K562 (cell line): ENCODE measurements at regions not wholly inside any gene's neighbourhood (a gene's known extent, or its start where the extent isn't known, plus 50 kb on each side); places are given as distances from the start of the nearest gene placed in this dataset.
A peak's percentile ranks its signal among the peaks of the same experiment; 100 is the strongest.

Experiments
- ATAC-seq: fragments of 200-7000 bp; cut with Tn5 transposase; 3 replicates; pipeline ENCODE4 v1.9.1; 2020; ENCODE audit warnings: moderate library complexity
- BruUV-seq: library from RNA; stranded (reverse); fragments of 400-500 nt; replicated peaks from 2 replicates; lab custom pipeline; 2021; lab: Mats Ljungman, UMichigan
- CTCF ChIA-PET: fragments of 300-600 bp; formaldehyde crosslinking; extraction: SDS; loops from one replicate; lab custom pipeline; 2021; ENCODE audit warnings: low intra/inter-chr PET ratio; lab: Yijun Ruan, JAX
- POLR2A ChIA-PET: fragments of 300-600, 350-650 bp; sonication (Branson Sonifier 250); formaldehyde crosslinking; extraction: SDS; loops from one replicate; lab custom pipeline; 2021; ENCODE audit warnings: antibody characterized with exemption, inconsistent platforms; lab: Yijun Ruan, JAX
- DNase-seq, 4 experiments: peaks; one replicate each; pipeline versions ENCODE4 v3.0.0 to v3.0.0-alpha.2; 2011 to 2018; ENCODE audit warnings: low spot score in 3 of 4, mixed read lengths in 3 of 4; ENCODE audit errors: extremely low read depth in 1 of 4
- FAIRE-seq: peaks from 2 replicates; lab custom pipeline; 2011; peaks lifted over from hg19 to GRCh38; lab: Jason Lieb, UNC
- H2AFZ ChIP-seq: 2 replicates; pipeline ENCODE4 v1.6.0; 2011; ENCODE audit warnings: low read depth, low read length, control low read depth, inconsistent platforms
- H3K27ac ChIP-seq: fragments of 200-600 bp; 3 replicates; pipeline ENCODE4 v1.8.0; 2011; ENCODE audit warnings: low read depth, mild to moderate bottlenecking, control low read depth, inconsistent platforms, low read length, moderate library complexity, mixed read lengths; ENCODE audit errors: extremely low read depth
- H3K27me3 ChIP-seq, 2 experiments: fragments of 300-600 bp in 1 of 2; 2 replicates in 1 of 2; 3 replicates in 1 of 2; pipeline versions ENCODE4 v1.6.0 to v1.8.0; 2011; ENCODE audit warnings: inconsistent platforms in 2 of 2, low read length in 2 of 2, mild to moderate bottlenecking in 1 of 2, mixed read lengths in 1 of 2, moderate library complexity in 1 of 2; ENCODE audit not compliant: control insufficient read depth in 2 of 2, insufficient read depth in 2 of 2
- H3K36me3 ChIP-seq: fragments of 300-600 bp; 3 replicates; pipeline ENCODE4 v1.8.0; 2011; ENCODE audit warnings: mild to moderate bottlenecking, low read length, inconsistent platforms; ENCODE audit not compliant: control insufficient read depth, insufficient read depth
- H3K4me1 ChIP-seq, 2 experiments: fragments of 200-600 bp in 1 of 2; replicated peaks in 1 of 2; 2 replicates in 1 of 2; 3 replicates in 1 of 2; pipeline versions ENCODE4 v1.5.1 to v1.8.0; 2011; ENCODE audit warnings: inconsistent platforms in 2 of 2, low read length in 2 of 2, mild to moderate bottlenecking in 1 of 2, mixed read lengths in 1 of 2, moderate library complexity in 1 of 2; ENCODE audit not compliant: control insufficient read depth in 2 of 2, insufficient read depth in 2 of 2
- H3K4me2 ChIP-seq: 2 replicates; pipeline ENCODE4 v1.6.1; 2011; ENCODE audit warnings: low read length, control low read depth, inconsistent platforms, mixed read lengths; ENCODE audit not compliant: insufficient read depth
- H3K4me3 ChIP-seq: fragments of 200-600 bp; sonication (generic), shearing (Covaris generic); 2 replicates; pipeline ENCODE4 v1.5.1; 2016; ENCODE audit warnings: control low read depth, inconsistent platforms
- H3K79me2 ChIP-seq: fragments of 200-600 bp; 3 replicates; pipeline ENCODE4 v1.8.0; 2011; ENCODE audit warnings: low read length, inconsistent platforms; ENCODE audit not compliant: control insufficient read depth, insufficient read depth
- H3K9ac ChIP-seq, 2 experiments: 2 replicates each; pipeline versions ENCODE4 v1.6.0 to v1.6.1; 2011; ENCODE audit warnings: low read depth in 2 of 2, low read length in 2 of 2, control low read depth in 1 of 2, inconsistent platforms in 1 of 2, mild to moderate bottlenecking in 1 of 2, mixed read lengths in 1 of 2; ENCODE audit not compliant: insufficient read depth in 1 of 2
- H3K9me1 ChIP-seq: one replicate; pipeline ENCODE4 v1.6.0; 2011; ENCODE audit warnings: inconsistent platforms, mild to moderate bottlenecking, low read length, moderate library complexity; ENCODE audit not compliant: control insufficient read depth, insufficient read depth
- H3K9me3 ChIP-seq: replicated peaks from 2 replicates; pipeline ENCODE4 v1.5.1; 2011; ENCODE audit warnings: low read depth, low read length, inconsistent platforms; ENCODE audit not compliant: control insufficient read depth, insufficient read depth
- H4K20me1 ChIP-seq: replicated peaks from 2 replicates; pipeline ENCODE4 v1.6.1; 2011; ENCODE audit warnings: low read length, inconsistent platforms, mixed read lengths; ENCODE audit not compliant: control insufficient read depth, insufficient read depth
- BCOR ChIP-seq: fragments of 450-650 bp; IDR thresholded peaks from 2 replicates; pipeline ENCODE4 v1.6.1; 2016
- C11orf30 ChIP-seq: fragments of 450-650 bp; IDR thresholded peaks from 2 replicates; pipeline ENCODE4 v1.6.1; 2016; ENCODE audit warnings: low read depth, mild to moderate bottlenecking
- CREM ChIP-seq: IDR thresholded peaks from 2 replicates; pipeline ENCODE4 v1.6.1; 2014; ENCODE audit warnings: antibody characterized with exemption, low read depth
- GATAD2A ChIP-seq: fragments of 450-650 bp; IDR thresholded peaks from 2 replicates; pipeline ENCODE4 v1.6.1; 2017
- KLF13 ChIP-seq: fragments of 450-650 bp; IDR thresholded peaks from 2 replicates; pipeline ENCODE4 v1.6.1; 2016; ENCODE audit warnings: missing genetic modification characterization, low read depth, mild to moderate bottlenecking, missing compliant biosample characterization, moderate library complexity, borderline replicate concordance
- MAFF ChIP-seq: IDR thresholded peaks from 2 replicates; pipeline ENCODE4 v1.6.1; 2012; ENCODE audit warnings: low read length, improper control_type of control experiment
- MAFK ChIP-seq: IDR thresholded peaks from 2 replicates; pipeline ENCODE4 v1.6.1; 2011; ENCODE audit warnings: low read length, improper control_type of control experiment
- NRF1 ChIP-seq, 2 experiments: fragments of 450-650 bp; IDR thresholded peaks in 1 of 2; conservative IDR thresholded peaks in 1 of 2; 2 replicates each; pipeline ENCODE4 v1.6.1; 2014; ENCODE audit warnings: mild to moderate bottlenecking in 2 of 2
- RHOXF2B ChIP-seq: fragments of 250-450 bp; sonication (Bioruptor Pico); conservative IDR thresholded peaks from 2 replicates; pipeline ENCODE4 v1.5.1; 2021
- ZNF316 ChIP-seq: fragments of 450-650 bp; IDR thresholded peaks from 2 replicates; pipeline ENCODE4 v1.6.1; 2016
- in situ Hi-C: fragments of 300-500 bp; cut with MboI; formaldehyde crosslinking; loops from 4 replicates; pipeline ENCODE4 v1.15.0; 2018; ENCODE audit warnings: inconsistent platforms, mixed read lengths
- intact Hi-C: fragments of 100-400 bp; cut with micrococcal nuclease; formaldehyde crosslinking; loops from 2 replicates; pipeline ENCODE4 v1.14.2; 2022
- TF ChIP-seq, protein P1 (sequence below): fragments of 450-650 bp; IDR thresholded peaks from 2 replicates; pipeline ENCODE4 v1.6.1; 2016; ENCODE audit warnings: borderline replicate concordance
- TF ChIP-seq, protein P2 (sequence below): fragments of 250-450 bp; sonication (Bioruptor Pico); IDR thresholded peaks from 2 replicates; pipeline ENCODE4 v1.8.0; 2021; ENCODE audit warnings: mild to moderate bottlenecking, moderate library complexity

DNA sequence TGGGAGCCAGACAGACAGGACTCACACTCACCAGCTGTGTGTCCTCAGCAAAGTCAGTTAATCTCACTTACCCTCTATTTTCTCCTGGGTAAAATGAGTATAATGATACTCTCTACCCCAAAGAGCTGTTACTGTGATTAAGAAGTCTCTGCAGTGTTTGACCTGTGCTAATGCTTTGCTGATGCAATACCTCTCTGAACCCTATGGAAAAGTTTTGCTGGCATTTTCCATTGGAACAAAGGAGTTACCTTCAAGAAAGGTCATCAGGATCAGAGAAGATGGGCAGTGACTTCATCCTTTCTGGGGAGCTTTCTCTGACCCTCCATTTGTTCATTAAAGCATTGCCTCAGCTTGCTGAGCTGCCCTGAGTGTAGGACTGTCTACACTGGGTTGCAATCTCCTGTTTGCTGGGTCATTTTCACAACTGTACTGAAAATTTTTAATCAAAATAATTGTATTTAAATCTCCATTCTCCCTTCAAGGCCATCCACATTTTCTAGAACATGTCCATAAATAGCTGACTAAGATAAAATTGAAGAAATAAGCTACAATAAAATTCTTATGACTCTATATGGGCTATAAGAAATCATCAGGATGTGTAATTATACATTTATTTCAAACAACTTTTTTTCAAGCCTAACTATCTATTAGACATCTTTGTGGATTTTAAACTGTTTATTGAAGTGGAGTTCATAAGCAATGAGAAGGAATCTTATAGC, 272.8 kb upstream of the CPEB2 start:
- TF ChIP-seq MAFK (0 out of 2 replicates have a peak, but pooled peaks have one; percentile 19), KLF13 (tag) (no peak), NRF1 (conservative IDR thresholded peaks at IDR 0.05 in 1 of 2, IDR thresholded peaks at IDR 0.05 in 1 of 2) (no peak), MAFF (peak; percentile 30; the same call in 1 of the 2 replicates), ZNF316 (peak; percentile 59), CREM (no peak), BCOR (no peak), C11orf30 (peak; percentile 30; the same call in 1 of the 2 replicates), GATAD2A (no peak), RHOXF2B (CRISPR knock-in tag) (no peak)
- TF ChIP-seq, protein P1, sequence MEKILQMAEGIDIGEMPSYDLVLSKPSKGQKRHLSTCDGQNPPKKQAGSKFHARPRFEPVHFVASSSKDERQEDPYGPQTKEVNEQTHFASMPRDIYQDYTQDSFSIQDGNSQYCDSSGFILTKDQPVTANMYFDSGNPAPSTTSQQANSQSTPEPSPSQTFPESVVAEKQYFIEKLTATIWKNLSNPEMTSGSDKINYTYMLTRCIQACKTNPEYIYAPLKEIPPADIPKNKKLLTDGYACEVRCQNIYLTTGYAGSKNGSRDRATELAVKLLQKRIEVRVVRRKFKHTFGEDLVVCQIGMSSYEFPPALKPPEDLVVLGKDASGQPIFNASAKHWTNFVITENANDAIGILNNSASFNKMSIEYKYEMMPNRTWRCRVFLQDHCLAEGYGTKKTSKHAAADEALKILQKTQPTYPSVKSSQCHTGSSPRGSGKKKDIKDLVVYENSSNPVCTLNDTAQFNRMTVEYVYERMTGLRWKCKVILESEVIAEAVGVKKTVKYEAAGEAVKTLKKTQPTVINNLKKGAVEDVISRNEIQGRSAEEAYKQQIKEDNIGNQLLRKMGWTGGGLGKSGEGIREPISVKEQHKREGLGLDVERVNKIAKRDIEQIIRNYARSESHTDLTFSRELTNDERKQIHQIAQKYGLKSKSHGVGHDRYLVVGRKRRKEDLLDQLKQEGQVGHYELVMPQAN = no peak
- TF ChIP-seq, protein P2, sequence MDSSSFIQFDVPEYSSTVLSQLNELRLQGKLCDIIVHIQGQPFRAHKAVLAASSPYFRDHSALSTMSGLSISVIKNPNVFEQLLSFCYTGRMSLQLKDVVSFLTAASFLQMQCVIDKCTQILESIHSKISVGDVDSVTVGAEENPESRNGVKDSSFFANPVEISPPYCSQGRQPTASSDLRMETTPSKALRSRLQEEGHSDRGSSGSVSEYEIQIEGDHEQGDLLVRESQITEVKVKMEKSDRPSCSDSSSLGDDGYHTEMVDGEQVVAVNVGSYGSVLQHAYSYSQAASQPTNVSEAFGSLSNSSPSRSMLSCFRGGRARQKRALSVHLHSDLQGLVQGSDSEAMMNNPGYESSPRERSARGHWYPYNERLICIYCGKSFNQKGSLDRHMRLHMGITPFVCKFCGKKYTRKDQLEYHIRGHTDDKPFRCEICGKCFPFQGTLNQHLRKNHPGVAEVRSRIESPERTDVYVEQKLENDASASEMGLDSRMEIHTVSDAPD (CRISPR knock-in tag) = no peak
- TF ChIP-seq, all 486 proteins: peak for 4
- DNase-seq (no peak), FAIRE-seq (no peak), ATAC-seq (no peak)
- Histone ChIP-seq H3K4me3 (no peak overlapping the region), H3K79me2 (no peaks in the 10 kb centered on the region), H3K4me2 (no peak overlapping the region), H3K27me3 (no peaks in the 10 kb centered on the region), H3K9me3 (no peaks in the 10 kb centered on the region), H3K9ac (no peak overlapping the region), H3K4me1 (no peaks in the 10 kb centered on the region), H3K9me1 (no peaks in the 10 kb centered on the region), H2AFZ (no peak overlapping the region), H3K27ac (no peak overlapping the region), H4K20me1 (no peaks in the 10 kb centered on the region), H3K36me3 (no peaks in the 10 kb centered on the region)
- in situ Hi-C loops (no loop called here), intact Hi-C loops (no loop called here)
- POLR2A ChIA-PET = no interaction called here
- CTCF ChIA-PET = no interaction called here
- no TSS peak for BruUV-seq
